SK-N-SH treated with all-trans-retinoic acid at 6 μM for 48 hours (cell line): ENCODE measurements at regions not wholly inside any gene's neighbourhood (a gene's known extent, or its start where the extent isn't known, plus 50 kb on each side); places are given as distances from the start of the nearest gene placed in this dataset.

Source experiments
- BACH2 ChIP-seq: fragments of 250-450 bp; sonication (Bioruptor Pico); IDR thresholded peaks from 2 replicates; pipeline ENCODE4 v1.9.0; 2021; ENCODE audit warnings: mild to moderate bottlenecking, borderline replicate concordance
- CREB5 ChIP-seq: fragments of 250-450 bp; sonication (Bioruptor Pico); IDR thresholded peaks from 2 replicates; pipeline ENCODE4 v1.5.1; 2020; ENCODE audit warnings: low read depth, mild to moderate bottlenecking, moderate library complexity
- GLIS3 ChIP-seq: fragments of 250-450 bp; sonication (Bioruptor Pico); IDR thresholded peaks from 2 replicates; pipeline ENCODE4 v1.5.0; 2020; ENCODE audit warnings: mild to moderate bottlenecking, moderate library complexity
- RARB ChIP-seq: fragments of 250-450 bp; sonication (Bioruptor Pico); IDR thresholded peaks from 2 replicates; pipeline ENCODE4 v1.8.0; 2021; ENCODE audit warnings: mild to moderate bottlenecking, moderate library complexity
- TSHZ2 ChIP-seq: fragments of 250-450 bp; sonication (Bioruptor Pico); IDR thresholded peaks from 2 replicates; pipeline ENCODE4 v1.5.0; 2020; ENCODE audit warnings: mild to moderate bottlenecking, moderate library complexity
- TF ChIP-seq, protein P1 (sequence below): fragments of 250-450 bp; sonication (Bioruptor Pico); IDR thresholded peaks from 2 replicates; pipeline ENCODE4 v1.8.0; 2020; ENCODE audit warnings: mild to moderate bottlenecking, moderate library complexity, borderline replicate concordance

DNA sequence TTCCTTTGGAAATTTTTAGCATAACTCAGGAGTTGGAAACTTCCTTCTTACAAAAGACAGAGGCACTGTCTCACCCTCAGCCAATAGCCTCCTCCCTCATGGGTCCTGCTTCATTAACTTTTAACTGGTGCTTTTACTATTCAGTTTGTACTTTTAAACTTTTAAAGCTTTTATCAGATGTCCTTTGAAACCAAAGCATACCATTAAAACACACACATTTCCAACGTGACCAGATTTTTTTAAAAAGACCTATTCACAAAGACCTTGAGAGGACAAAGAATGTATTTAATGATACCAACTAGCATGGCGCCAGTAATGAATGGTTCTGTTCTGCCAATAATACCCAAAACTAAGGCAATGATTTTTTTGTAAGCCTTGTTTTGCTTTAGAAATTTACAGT, 173.6 kb upstream of the EEA1 start:
- TF ChIP-seq BACH2 (CRISPR knock-in tag) = no peak
- no peak for TF ChIP-seq RARB (CRISPR knock-in tag)
- TF ChIP-seq, protein P1, sequence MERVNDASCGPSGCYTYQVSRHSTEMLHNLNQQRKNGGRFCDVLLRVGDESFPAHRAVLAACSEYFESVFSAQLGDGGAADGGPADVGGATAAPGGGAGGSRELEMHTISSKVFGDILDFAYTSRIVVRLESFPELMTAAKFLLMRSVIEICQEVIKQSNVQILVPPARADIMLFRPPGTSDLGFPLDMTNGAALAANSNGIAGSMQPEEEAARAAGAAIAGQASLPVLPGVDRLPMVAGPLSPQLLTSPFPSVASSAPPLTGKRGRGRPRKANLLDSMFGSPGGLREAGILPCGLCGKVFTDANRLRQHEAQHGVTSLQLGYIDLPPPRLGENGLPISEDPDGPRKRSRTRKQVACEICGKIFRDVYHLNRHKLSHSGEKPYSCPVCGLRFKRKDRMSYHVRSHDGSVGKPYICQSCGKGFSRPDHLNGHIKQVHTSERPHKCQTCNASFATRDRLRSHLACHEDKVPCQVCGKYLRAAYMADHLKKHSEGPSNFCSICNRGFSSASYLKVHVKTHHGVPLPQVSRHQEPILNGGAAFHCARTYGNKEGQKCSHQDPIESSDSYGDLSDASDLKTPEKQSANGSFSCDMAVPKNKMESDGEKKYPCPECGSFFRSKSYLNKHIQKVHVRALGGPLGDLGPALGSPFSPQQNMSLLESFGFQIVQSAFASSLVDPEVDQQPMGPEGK = no peak
- TF ChIP-seq GLIS3 = no peak
- TF ChIP-seq CREB5 (CRISPR knock-in tag) = no peak
- TF ChIP-seq TSHZ2 (CRISPR knock-in tag) = no peak
